ENCODE measurements at regions not wholly inside any gene's neighbourhood (a gene's known extent, or its start where the extent isn't known, plus 50 kb on each side); places are given as distances from the start of the nearest gene placed in this dataset.

DNA sequence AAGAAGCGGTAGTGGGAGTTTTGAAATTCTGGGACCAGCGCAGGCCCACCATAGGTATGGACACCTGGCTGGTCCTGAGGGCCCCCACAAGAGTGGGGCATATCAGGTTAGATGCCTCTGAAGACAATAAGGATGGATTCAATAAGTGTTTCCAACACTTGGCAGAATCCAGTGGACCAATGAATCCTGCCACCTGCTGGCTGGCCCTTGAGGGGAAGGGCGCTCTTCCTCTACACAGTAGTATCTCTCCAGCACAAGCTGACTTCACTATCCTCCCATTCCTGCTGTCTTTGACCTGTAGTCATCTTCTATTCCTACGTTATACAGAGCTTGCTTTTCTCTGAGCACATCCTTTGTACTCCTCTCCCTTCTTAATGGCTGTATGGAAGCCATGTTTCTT lies 199.7 kb upstream of the TSHZ3 start:
- Histone ChIP-seq H3K27ac (ENCODE audit: insufficient read depth, low read length) (no peak overlapping the region), H3K4me2 (ENCODE audit: low read depth, low read length) (no peak overlapping the region), H2AK5ac (ENCODE audit: low read depth, low read length) (no peak overlapping the region), H3K56ac (ENCODE audit: extremely low read depth, insufficient read depth, low read length) (no peak overlapping the region), H3K4me3 (ENCODE audit: insufficient read depth, low read depth, low read length) (no peak overlapping the region), H4K91ac (ENCODE audit: insufficient read depth, low read depth, low read length) (no peak overlapping the region), H2BK15ac (ENCODE audit: low read depth, low read length) (no peak overlapping the region), H3K14ac (replicated peaks; ENCODE audit: low read depth, low read length) (no peak overlapping the region), H2BK120ac (ENCODE audit: low read depth, low read length) (no peak overlapping the region), H2BK20ac (ENCODE audit: low read depth, low read length) (no peak overlapping the region), H3K4me1 (ENCODE audit: control insufficient read depth, insufficient read depth, low read length) (no peaks in the 10 kb centered on the region), H2AK9ac (replicated peaks; ENCODE audit: low read depth, low read length, poor library complexity) (no peak overlapping the region), H3K9me3 (ENCODE audit: control insufficient read depth, insufficient read depth, low read length) (no peaks in the 10 kb centered on the region), H4K20me1 (ENCODE audit: insufficient read depth, low read length) (no peaks in the 10 kb centered on the region), H2BK5ac (ENCODE audit: low read depth, low read length, poor library complexity, severe bottlenecking) (no peak overlapping the region), H3K79me1 (ENCODE audit: low read depth in 1 of 2, low read length in 2 of 2) (no peaks in the 10 kb centered on the region), H3K27me3 (ENCODE audit: control insufficient read depth, insufficient read depth, low read length) (peaks cover 3% of the 10 kb centered on the region; the same call in 1 of the 2 replicates), H3K4ac (ENCODE audit: low read depth, low read length) (no peak overlapping the region), H4K8ac (ENCODE audit: low read depth in 2 of 2, low read length in 2 of 2) (no peak overlapping the region), H3K23ac (ENCODE audit: low read depth, low read length) (no peak overlapping the region), H2AFZ (replicated peaks; ENCODE audit: low read length, poor library complexity) (no peak overlapping the region), H3K36me3 (ENCODE audit: control insufficient read depth, insufficient read depth, low read length) (no peaks in the 10 kb centered on the region), H3K9ac (ENCODE audit: low read depth, low read length) (no peak overlapping the region), H3K9me1 (ENCODE audit: insufficient read depth, low read length) (no peaks in the 10 kb centered on the region), H3K18ac (ENCODE audit: low read depth, low read length) (no peak overlapping the region), H4K5ac (ENCODE audit: low read depth, low read length) (no peak overlapping the region)
- intact Hi-C loops (cut with micrococcal nuclease): loop anchor here (1.0 to 5.0 kb wide), 5 partner anchors 171 to 866 kb away; no protein-coding TSS in a partner anchor
- ATAC-seq (ENCODE audit: low read depth): peak; percentile 65
- ChIA-PET CTCF (interaction anchor here (0.7 to 1.0 kb wide), 2 partner anchors 13 to 439 kb away, joined by 3 read pairs; no protein-coding TSS in a partner anchor), POLR2A (ENCODE audit: unreplicated experiment) (no interaction called here)
- in situ Hi-C loops (cut with MboI; ENCODE audit: low sequenced_read_pairs): no loop called here
- peak; percentile 44 for DNase-seq
- 100% methylated on average over 1 of the region's 4 CpGs; no CpG with 5 or more reads in 1 of the 2 experiments for WGBS, 2 experiments (ENCODE audit: extremely low coverage in 2 of 2, insufficient read length in 1 of 2)
- dilution Hi-C loops (cut with HindIII; ENCODE audit: low sequenced_read_pairs, unreplicated experiment): no loop called here
- TF ChIP-seq NFE2L2 (IDR thresholded peaks at IDR 0.05; ENCODE audit: low read depth, low read length): no peak
- TF ChIP-seq, protein P1, sequence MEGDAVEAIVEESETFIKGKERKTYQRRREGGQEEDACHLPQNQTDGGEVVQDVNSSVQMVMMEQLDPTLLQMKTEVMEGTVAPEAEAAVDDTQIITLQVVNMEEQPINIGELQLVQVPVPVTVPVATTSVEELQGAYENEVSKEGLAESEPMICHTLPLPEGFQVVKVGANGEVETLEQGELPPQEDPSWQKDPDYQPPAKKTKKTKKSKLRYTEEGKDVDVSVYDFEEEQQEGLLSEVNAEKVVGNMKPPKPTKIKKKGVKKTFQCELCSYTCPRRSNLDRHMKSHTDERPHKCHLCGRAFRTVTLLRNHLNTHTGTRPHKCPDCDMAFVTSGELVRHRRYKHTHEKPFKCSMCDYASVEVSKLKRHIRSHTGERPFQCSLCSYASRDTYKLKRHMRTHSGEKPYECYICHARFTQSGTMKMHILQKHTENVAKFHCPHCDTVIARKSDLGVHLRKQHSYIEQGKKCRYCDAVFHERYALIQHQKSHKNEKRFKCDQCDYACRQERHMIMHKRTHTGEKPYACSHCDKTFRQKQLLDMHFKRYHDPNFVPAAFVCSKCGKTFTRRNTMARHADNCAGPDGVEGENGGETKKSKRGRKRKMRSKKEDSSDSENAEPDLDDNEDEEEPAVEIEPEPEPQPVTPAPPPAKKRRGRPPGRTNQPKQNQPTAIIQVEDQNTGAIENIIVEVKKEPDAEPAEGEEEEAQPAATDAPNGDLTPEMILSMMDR (conservative IDR thresholded peaks at IDR 0.05; ENCODE audit: low read depth, low read length): peak; percentile 65
- TF ChIP-seq SMC3 (IDR thresholded peaks at IDR 0.05; ENCODE audit: low read depth, low read length): peak; percentile 74
- TF ChIP-seq, protein P2, sequence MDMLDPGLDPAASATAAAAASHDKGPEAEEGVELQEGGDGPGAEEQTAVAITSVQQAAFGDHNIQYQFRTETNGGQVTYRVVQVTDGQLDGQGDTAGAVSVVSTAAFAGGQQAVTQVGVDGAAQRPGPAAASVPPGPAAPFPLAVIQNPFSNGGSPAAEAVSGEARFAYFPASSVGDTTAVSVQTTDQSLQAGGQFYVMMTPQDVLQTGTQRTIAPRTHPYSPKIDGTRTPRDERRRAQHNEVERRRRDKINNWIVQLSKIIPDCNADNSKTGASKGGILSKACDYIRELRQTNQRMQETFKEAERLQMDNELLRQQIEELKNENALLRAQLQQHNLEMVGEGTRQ (IDR thresholded peaks at IDR 0.05; ENCODE audit: low read depth, low read length): no peak
- peak; percentile 72 for TF ChIP-seq RAD21 (IDR thresholded peaks at IDR 0.05; ENCODE audit: low read length)
- no TSS peak for BruUV-seq (replicated peaks)

All from IMR-90 (cell line).